Peyer's patch (tissue), 4 donors: ENCODE measurements at regions not wholly inside any gene's neighbourhood (a gene's known extent, or its start where the extent isn't known, plus 50 kb on each side); places are given as distances from the start of the nearest gene placed in this dataset.

Experiments used
- CTCF ChIP-seq, 6 experiments: fragments of 450-650 bp in 4 of 6; fragments of 200-600 bp in 2 of 6; sonication (generic) in 1 of 6; IDR thresholded peaks; one replicate each; pipeline ENCODE4 v1.5.1; 2017 to 2019; ENCODE audit warnings: antibody characterized with exemption in 6 of 6, mild to moderate bottlenecking in 3 of 6, moderate library complexity in 1 of 6
- POLR2A ChIP-seq, 2 donors: fragments of 450-650 bp; IDR thresholded peaks; one replicate each; pipeline ENCODE4 v1.5.1; 2017; ENCODE audit warnings: antibody characterized with exemption in 2 of 2, mild to moderate bottlenecking in 2 of 2, moderate library complexity in 2 of 2

- no peak for TF ChIP-seq POLR2A (IDR thresholded peaks at IDR 0.05)
- TF ChIP-seq CTCF (IDR thresholded peaks at IDR 0.05) = no peak
These were observed 1491.7 kb upstream of the RAG2 start for GRCh38 chr11:38089726-38090125.
